DLD1 (cell line): ENCODE measurements at regions not wholly inside any gene's neighbourhood (a gene's known extent, or its start where the extent isn't known, plus 50 kb on each side); places are given as distances from the start of the nearest gene placed in this dataset.
"Not testable (repeated sequence)": the region's sequence is repeated elsewhere in the genome, so short reads cannot be mapped to it uniquely, and the experiment has no call there.

Experiments used
- in situ Hi-C: cut with HindIII; loops from 2 replicates; pipeline ENCODE4 v1.10.0; 2017; ENCODE audit warnings: low sequenced_read_pairs

DNA sequence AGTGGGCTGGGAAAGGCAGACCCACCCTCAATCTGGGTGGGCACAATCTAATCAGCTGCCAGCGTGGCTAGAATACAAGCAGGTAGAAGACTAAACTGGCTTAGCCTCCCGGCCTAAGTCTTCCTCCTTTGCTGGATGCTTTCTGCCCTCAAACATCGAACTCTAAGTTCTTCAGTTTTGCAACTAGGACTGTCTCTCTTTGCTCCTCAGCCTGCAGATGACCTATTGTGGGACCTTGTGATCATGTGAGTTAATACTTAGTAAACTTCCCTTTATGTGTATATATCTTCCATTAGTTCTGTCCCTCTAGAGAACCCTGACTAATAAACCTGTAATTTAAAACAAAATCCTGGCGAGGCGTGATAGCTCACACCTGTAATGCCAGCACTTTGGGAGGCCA, 51.8 kb upstream of the SLC39A8 start:
- in situ Hi-C loops = not testable (repeated sequence)

DNA sequence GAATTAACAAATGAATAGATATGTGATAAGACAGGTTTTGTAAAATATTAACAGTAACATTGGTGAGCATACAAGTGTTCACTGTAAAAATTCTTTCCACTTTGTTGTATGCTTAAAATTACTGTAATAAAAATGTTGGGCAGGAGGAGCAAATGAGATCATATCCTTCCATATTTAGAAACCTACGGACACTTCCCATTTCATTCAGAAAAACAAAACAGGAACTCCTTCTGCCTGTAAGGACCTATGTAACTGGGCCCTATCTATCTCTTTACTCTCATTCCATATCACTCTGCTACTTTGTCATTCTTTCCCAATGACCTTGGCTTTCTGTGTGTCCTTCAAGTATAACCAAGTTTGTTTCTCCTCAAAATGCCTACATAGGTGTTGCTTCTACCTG, 53.7 kb upstream of the SLC39A8 start:
- in situ Hi-C loops = no loop called here

DNA sequence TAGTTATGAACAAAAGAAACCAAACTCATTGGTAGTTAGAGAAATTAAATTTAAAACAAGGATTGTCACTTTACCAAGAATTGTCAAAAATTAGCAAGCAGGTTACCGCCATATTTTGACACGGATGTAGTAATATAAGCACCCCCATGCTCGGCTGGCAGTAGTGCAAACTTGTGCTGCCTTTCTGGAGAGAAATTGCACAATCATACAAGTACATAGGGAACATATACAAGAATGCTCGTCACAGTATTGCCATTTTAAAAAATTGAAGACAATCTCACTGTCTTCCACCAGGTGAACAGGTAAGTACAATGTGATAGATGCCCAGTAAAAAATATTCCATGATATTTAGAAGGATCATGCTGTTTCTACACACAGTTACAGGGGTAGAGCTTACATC, 55.6 kb upstream of the SLC39A8 start:
- in situ Hi-C loops = no loop called here

DNA sequence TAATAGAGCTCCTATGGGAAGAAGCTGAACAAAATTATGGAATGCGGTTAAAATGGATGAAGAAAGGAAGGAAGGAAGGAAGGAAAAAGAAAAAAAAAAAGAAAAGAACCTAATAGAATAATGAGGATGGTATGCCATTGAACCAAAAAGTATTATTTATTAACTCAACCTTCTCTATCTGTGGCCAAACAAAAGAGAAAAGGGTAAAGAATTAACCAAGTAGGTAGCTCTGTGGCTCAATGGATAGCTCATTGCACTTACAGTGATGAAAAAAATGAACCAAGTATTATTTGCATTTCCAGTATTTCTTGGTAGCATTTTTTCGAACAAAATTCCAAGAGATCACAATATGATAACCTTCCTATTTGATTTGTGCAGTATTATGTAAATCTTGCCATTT, 56.9 kb upstream of the SLC39A8 start:
- in situ Hi-C loops = no loop called here

DNA sequence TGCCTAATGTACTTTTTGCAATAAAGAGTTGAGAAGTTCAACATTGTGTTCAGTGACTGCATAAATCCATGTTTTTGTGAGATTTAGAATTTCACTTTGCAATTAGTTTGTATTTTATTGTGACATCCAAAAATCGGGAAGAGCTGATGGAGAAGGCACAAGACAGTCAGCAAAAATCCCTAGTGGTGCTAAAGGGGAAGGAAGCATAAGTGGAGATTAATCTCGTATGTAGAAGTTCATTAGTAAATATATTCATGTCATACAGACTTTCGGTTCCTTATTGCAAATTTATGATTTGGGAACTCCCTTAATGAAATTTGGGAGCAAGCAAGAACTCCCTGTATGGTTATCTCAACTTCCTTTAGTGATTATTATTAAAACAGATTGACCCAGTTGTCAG, 57.8 kb upstream of the SLC39A8 start:
- in situ Hi-C loops = no loop called here

DNA sequence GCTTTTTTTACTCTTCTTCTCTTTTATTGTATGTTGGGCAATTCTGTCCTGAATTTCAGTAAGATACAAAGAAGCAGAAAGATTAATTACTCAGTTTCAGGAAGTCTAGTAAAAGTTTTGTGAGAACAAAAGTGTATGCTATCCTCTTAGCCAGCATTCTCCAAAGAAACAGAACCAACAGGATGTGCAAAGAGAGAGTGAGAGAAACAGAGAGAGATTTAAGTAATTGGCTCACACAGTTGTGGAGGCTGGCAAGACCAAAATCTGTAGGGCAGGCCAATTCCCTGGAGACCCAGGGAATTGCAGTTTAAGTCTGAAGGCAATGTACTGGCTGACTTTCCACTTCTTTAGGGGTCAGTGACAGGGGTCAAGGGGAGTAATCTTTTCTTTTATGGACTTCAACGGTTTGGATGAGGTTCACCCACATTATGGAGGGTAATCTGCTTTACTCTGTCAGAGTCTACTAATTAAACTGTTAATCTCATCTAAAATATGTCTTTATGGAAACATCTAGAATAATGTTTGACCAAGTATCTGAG, 59.2 kb upstream of the SLC39A8 start:
- in situ Hi-C loops = no loop called here

DNA sequence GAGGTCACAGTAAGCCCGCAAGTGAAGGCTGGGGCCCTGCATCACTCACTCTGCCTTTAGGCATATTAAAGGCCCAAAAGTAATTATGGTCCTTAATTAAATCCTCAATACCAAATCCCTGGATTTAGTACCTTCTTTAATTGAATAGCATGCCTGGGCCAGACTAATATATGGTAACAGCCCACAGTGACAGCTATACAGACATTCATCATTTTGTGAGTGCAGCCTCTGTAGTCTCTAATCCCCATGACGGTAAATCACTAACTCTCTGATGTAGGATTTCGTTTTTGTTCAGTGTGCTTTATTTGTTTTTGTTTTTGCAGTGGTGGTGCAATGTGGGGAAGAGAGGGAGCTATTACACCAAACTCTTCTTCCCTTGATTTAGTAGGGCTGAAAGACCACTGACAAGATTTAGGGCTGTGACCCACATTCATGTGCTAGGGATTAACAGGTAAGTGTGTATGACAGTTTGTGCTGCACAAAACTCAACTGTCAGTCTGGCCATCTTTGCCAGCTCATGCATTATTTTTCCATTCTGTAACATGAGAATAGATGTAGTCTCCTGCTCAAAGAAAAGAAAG, 60.6 kb upstream of the SLC39A8 start:
- in situ Hi-C loops = no loop called here

DNA sequence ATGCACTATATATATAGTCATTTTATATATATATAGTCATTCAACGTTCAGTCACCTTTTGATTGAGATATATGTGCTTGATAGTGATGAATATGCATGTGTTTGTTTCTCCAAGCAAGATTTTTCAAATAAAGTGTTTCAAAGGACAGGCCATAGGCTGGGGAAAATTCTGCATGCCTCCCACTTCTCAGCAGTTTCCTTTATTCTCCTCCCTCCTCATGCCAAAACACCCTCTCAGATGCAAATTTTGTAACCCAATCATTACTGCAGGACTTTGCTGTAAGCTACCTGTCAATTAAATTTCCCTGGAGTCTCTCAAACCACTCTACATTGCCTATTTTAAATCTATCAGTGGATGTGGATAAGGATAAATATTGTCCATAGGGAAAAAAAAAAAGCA, 65.6 kb upstream of the SLC39A8 start:
- in situ Hi-C loops = not testable (repeated sequence)

DNA sequence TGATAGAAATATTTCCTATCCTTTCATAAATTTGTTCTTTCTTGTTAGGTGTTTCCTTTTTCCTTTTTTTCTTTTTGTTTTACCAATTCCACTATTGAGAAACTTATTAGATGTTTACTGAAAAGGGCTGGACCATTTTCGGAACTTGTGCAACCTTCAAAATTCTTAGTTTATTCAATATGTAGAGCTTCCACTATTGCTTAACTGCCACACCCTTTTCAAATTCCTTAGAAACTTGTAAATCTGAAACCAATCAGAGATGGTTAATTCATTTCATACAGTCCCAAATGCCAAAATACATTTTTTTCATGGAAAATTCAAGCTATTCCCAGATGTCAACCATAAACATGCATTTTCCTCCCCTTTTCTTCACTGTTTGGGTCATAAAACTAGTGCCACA, 66.1 kb upstream of the SLC39A8 start:
- in situ Hi-C loops = no loop called here

DNA sequence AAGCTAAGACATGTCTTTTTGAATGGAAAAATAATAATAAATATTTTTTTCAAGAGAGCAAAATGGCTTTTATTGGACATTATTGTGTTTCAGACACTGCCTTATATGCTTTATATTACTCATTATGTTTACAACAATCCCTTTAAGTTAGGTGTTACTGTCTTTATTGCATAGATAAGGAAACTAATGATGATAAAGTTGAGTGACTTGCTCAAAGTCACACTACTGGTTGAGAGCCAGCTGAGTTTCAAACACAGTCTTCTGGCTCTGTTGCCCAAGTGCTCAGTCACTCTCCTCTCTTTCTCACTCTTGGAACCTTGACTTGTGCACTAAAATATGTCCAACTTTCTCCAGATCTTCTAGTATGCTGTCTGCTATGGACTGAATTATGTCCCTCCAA, 71.5 kb upstream of the SLC39A8 start:
- in situ Hi-C loops = no loop called here

DNA sequence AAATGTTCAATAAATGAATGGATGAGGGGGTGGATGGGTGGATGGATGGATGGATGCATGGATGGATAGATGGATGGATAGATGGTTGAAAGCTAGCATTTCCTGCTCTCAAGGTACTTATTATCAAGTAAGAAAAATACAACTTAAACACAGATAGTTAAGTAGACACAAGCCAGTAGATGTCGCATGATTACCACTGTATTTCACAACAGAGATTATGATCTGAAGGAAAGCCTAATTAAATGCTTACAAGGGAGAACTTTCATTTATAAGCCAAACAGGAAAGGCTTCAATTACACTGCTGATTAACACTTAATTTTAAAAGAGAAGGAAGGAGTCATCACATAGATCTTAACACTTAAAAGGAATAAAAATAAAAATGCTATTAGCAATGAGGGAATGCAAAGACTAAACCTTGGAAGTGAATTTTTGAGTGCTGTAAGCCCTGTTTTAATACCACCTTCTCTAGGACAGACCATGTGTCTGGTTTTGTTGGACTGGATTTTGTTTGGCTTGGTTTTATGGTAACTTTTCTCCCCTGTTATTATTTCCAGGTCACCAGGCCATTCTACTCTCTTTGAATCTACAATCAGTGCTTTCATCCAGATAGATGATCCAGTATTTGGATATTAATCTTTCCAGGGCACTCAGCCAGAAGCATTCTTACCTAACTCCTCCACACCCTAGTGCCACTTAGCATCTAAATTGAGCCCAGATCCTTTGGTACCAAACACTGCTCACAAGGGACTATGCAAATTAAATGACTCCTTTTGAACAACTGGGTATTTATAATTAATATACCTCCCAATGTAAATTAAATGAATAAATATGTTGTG, 75.5 kb upstream of the SLC39A8 start:
- in situ Hi-C loops = no loop called here

DNA sequence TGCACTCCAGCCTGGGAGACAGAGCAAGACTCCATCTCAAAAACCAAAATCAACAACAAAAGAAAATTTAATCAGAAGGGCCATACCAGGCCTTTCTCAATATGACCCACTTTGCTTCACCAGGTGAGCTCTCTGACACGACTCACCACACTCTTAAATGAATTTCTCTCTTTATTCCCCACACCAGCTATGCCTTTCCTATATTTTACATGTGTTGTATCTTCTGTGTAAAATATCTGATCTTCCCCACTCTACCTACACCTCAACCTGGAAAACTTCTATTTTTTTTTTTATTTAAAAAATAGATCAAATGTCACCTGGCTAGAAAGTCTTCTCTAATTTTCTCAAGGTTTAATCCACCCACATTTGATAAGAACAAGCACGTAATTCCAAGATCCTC, 77.6 kb upstream of the SLC39A8 start:
- in situ Hi-C loops = no loop called here

DNA sequence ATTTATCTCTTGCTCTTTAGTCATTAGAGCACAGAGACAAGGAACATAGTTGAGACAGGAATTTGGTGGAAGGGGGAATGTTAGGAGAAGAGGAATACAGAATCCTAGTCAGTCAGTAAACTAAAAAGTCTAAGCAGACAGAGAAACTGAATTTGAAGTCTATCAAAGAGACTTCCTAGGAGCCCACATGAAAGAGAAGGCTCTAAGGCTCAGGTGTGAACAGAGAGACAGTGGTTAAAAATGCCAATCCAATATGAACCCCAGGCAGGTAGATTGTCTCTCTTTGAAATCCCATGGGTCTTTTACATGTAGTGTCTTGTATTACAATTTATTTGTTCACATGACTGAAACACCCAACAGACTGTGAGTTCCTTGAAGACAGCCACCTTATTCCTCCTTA, 77.8 kb upstream of the NFKB1 start:
- in situ Hi-C loops = no loop called here

DNA sequence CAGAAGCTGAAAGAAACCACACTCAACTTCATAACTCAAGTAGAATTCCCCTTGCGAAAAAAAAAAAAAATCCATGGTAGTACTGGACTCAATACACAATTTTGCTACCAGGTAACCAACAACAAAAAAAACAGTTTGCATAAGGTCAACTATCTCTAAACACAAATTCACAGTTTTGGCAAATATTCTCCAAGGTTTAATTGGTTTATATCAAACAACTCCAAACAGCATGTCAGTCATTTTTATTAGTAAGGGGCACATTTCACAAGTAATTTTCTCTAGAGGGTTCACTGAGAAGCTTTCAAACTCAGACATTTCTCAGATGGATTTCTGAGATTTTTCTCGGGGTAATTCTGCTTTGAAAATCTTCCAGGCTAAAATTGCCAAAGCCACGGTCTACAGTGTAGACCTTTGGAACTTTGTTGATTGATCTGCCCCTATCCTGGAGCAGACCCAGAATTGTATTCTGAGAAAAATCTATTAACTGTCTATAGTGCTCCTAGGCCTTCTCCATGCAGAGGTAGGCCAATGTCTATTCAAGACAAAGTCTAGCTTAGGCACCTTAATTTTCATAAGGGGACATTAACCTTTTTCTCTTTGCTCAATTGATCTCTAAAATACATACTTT, 73.7 kb upstream of the NFKB1 start:
- in situ Hi-C loops = loop anchor here (25.0 kb wide), 1 partner anchor 585 kb away; the partner anchor contains the start of gene SLC9B1

DNA sequence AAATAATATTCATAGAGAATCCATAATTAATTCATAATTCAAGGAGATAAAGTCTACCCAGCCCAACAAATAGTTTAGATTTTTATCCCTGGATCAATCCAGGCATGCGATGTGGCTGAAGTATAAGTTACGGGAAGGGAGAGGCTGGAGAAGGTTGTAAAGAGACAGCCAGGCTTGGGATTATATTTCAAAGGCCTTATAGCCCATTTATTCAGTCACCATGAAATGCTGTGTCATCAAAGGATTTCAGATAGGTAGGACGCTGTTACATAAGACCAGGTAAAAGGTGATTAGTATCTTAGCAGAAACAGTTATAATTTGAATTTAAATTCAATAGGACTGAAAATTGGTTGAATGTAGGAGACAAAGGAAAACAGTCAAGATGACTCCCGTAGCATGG, 73.0 kb upstream of the NFKB1 start:
- in situ Hi-C loops = loop anchor here (25.0 kb wide), 1 partner anchor 584 kb away; the partner anchor contains the start of gene SLC9B1

DNA sequence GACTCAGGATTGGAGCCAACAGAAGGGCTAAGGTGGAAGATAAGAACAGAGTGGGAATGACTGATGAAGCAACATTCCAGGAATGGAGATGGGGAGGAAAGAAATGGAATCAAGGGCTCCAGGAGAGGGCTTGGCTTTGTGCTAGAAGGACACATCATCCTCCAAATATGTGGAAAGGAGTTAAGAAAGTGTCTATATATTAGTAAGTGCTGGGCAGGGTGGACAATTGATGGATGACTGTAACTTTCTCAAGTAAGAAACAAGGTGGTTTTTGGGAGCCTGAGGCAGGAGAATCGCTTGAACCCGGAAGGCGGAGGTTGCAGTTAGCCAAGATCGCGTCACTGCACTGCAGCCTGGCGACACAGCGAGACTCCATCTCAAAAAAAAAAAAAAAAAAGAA, 71.6 kb upstream of the NFKB1 start:
- in situ Hi-C loops = loop anchor here (25.0 kb wide), 1 partner anchor 583 kb away; the partner anchor contains the start of gene SLC9B1

DNA sequence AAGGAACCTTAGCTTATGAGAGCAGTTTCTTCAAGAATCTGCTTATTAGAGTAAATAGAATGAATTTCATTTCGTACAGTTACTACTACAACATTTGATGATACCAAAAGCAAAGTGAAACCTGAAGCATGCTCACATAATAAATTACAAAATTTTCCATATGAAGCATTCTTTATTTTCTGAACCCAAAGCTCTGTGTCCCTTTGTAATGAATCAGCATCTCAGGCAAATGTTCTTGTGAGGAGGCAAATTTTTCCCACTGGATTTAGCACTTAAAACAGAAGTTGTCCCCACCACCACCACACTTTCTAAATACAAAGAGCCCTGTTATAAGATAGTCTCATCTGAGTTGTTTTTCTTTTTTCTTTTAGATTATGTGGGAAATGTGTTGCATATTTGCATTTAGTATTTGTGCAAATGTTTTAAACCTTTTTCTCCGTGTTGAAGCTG, 70.7 kb upstream of the NFKB1 start:
- in situ Hi-C loops = loop anchor here (25.0 kb wide), 1 partner anchor 582 kb away; the partner anchor contains the start of gene SLC9B1

DNA sequence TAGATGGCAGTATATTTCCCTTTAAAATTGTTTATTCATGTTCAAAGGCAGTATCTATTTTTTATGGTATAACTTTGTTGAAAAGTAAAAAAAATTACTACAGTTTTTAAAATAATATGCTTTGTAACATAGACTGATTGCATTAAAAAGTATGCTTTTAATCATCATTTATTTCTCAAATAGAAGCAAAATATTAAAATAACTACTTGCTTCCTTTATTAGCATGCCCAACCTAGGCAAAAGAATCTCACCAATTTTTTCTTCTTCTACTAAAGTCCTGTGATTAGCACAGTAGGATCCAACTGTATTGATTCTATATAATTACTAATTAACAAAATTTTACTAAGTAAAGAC, 69.6 kb upstream of the NFKB1 start:
- in situ Hi-C loops = loop anchor here (25.0 kb wide), 1 partner anchor 581 kb away; the partner anchor contains the start of gene SLC9B1

DNA sequence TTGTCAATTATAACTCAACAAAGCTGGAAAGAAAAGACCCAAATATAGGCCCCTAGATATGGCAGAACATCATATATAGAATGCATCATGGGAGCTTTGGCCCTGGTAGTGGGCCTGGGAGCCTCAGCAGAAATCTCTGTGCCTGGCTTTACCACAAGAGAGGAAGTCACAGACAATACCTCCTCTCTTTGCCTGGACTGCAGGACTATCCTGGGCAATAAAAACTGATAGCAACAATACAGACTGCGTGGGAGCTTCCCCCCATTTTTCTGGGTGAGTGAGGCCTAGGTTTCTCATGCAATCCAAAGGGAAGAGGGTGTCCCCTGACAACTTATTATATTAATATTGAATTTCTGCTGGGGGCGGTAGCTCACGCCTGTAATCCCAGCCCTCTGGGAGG, 64.0 kb upstream of the NFKB1 start:
- in situ Hi-C loops = loop anchor here (25.0 kb wide), 1 partner anchor 575 kb away; the partner anchor contains the start of gene SLC9B1

DNA sequence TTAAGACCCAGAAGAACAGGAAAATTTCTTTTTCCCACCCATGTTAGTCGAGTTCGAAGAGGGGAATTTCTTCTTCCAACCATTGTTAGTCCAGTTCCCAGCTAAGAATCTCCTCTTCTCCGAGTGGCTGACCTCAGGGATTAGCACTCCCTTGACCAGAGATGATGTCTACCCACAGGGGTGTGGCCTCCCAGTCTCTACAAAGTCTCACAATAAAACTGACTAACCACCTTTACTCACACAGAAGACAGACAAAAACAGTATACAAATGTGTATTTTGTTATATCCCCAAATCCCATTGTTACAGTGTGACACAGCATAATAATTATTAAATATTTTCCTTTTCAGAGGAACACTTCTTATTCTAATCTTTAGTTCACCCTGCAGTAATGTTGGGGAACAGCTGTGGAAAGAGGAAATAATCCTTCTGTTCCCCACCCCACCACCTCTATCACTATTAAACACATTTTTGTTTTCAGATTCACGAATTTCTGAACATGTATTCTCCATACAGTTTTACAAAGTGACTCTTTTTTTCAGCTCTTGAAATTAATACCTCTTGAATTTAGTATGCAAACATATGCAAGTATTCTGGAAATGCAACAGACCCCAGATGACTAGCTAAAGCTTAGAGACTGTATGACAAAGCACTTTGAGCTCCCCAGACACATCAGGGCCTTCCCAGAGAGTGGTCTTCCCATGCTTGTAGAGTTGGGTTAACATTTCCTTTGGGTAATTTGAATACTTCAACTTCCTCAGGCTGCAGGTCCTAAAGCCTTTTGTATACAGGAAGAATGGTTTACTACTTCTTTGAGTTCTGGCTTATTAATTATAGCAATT, 62.5 kb upstream of the NFKB1 start:
- in situ Hi-C loops = loop anchor here (25.0 kb wide), 1 partner anchor 574 kb away; the partner anchor contains the start of gene SLC9B1
